Liver (tissue), 3 donors: ENCODE measurements at regions not wholly inside any gene's neighbourhood (a gene's known extent, or its start where the extent isn't known, plus 50 kb on each side); places are given as distances from the start of the nearest gene placed in this dataset.

Experiments
- CTCF ChIP-seq: fragments of 150-350 bp; IDR thresholded peaks from 2 replicates; pipeline ENCODE4 v1.5.1; 2017; ENCODE audit warnings: improper control_type of control experiment, low read depth, low read length; ENCODE audit not compliant: missing input control
- EGR1 ChIP-seq, 2 donors: IDR thresholded peaks; 2 replicates each; pipeline ENCODE4 v1.6.1; 2016 to 2018; ENCODE audit warnings: antibody characterized with exemption in 2 of 2, low read depth in 2 of 2
- FOXA1 ChIP-seq: IDR thresholded peaks from 2 replicates; pipeline ENCODE4 v1.6.1; 2016; ENCODE audit warnings: antibody characterized with exemption
- FOXA2 ChIP-seq: IDR thresholded peaks from 2 replicates; pipeline ENCODE4 v1.6.1; 2016; ENCODE audit warnings: antibody characterized with exemption
- GABPA ChIP-seq, 2 donors: IDR thresholded peaks in 1 of 2; conservative IDR thresholded peaks in 1 of 2; 2 replicates each; pipeline ENCODE4 v1.6.1; 2016; ENCODE audit warnings: antibody characterized with exemption in 2 of 2, mild to moderate bottlenecking in 1 of 2, moderate library complexity in 1 of 2
- HNF4G ChIP-seq: IDR thresholded peaks from 2 replicates; pipeline ENCODE4 v1.6.1; 2016; ENCODE audit warnings: antibody characterized with exemption
- JUND ChIP-seq, 2 donors: IDR thresholded peaks; 2 replicates each; pipeline ENCODE4 v1.6.1; 2016; ENCODE audit warnings: antibody characterized with exemption in 2 of 2
- MAX ChIP-seq: IDR thresholded peaks from 2 replicates; pipeline ENCODE4 v1.6.1; 2016; ENCODE audit warnings: antibody characterized with exemption
- RAD21 ChIP-seq, 2 donors: IDR thresholded peaks; 2 replicates each; pipeline ENCODE4 v1.6.1; 2016; ENCODE audit warnings: antibody characterized with exemption in 2 of 2, mild to moderate bottlenecking in 2 of 2
- REST ChIP-seq: IDR thresholded peaks from 2 replicates; pipeline ENCODE4 v1.6.1; 2016; ENCODE audit warnings: antibody characterized with exemption, mild to moderate bottlenecking
- SP1 ChIP-seq: IDR thresholded peaks from 2 replicates; pipeline ENCODE4 v1.6.1; 2018; ENCODE audit warnings: antibody characterized with exemption, mild to moderate bottlenecking
- TAF1 ChIP-seq: conservative IDR thresholded peaks from 2 replicates; pipeline ENCODE4 v1.6.1; 2016; ENCODE audit warnings: antibody characterized with exemption, mild to moderate bottlenecking
- YY1 ChIP-seq: IDR thresholded peaks from 2 replicates; pipeline ENCODE4 v1.6.1; 2016; ENCODE audit warnings: antibody characterized with exemption, mild to moderate bottlenecking
- donor health status: healthy.
- donor health status: healthy.

- TF ChIP-seq CTCF (no peak), SP1 (no peak), YY1 (no peak), FOXA1 (no peak), RAD21 (IDR thresholded peaks at IDR 0.05) (no peak), MAX (no peak), GABPA (IDR thresholded peaks at IDR 0.05 in 1 of 2, conservative IDR thresholded peaks at IDR 0.05 in 1 of 2) (no peak), FOXA2 (no peak), EGR1 (IDR thresholded peaks at IDR 0.05; ENCODE audit: low read depth in 2 of 2) (no peak), REST (no peak), JUND (IDR thresholded peaks at IDR 0.05) (no peak), TAF1 (no peak), HNF4G (no peak)
These were observed 182.9 kb downstream of the ZIC3 start for GRCh38 chrX:137748827-137749226.
